ENCODE measurements at regions not wholly inside any gene's neighbourhood (a gene's known extent, or its start where the extent isn't known, plus 50 kb on each side); places are given as distances from the start of the nearest gene placed in this dataset.

DNA sequence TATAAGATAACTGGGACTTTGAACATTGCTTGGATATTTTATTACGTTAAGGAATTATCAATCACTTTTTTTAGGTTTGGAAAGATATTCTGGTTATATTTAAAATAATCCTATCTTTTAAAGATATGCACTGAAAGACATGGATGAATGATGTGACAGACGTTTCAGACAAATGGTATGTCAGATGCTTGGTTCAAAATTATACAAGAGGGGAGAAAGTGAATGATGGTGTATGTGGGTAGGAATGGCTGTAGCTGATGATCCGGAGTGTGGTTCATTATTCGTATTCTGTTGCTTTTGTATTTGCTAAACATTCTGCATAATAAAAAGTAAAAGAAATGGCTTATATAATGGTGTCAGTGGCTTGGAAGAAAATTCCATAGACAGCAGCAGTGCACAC, 51.0 kb upstream of the SNRPB2 start:
- Histone ChIP-seq H3K27ac (ENCODE audit: low read length) (peak overlapping the region; percentile 87), H3K4me2 (ENCODE audit: low read length) (no peak overlapping the region), H4K20me1 (ENCODE audit: insufficient read depth) (no peaks in the 10 kb centered on the region), H3F3A (ENCODE audit: insufficient read depth, low read length, poor library complexity, severe bottlenecking) (no peaks in the 10 kb centered on the region), H3K36me3 (ENCODE audit: insufficient read depth, low read length) (no peaks in the 10 kb centered on the region), H2AFZ (ENCODE audit: low read depth, low read length) (no peak overlapping the region), H3K27me3 (ENCODE audit: insufficient read depth, low read depth, low read length) (no peaks in the 10 kb centered on the region), H3K4me3 (ENCODE audit: low read length) (peak overlapping the region; percentile 17), H3K79me2 (replicated peaks; ENCODE audit: insufficient read depth, low read length) (no peaks in the 10 kb centered on the region), H3K9ac (ENCODE audit: low read length) (peak overlapping the region; percentile 6), H3K9me3 (ENCODE audit: low read length) (no peaks in the 10 kb centered on the region), H3K9me2 (ENCODE audit: insufficient read depth, low read length) (no peaks in the 10 kb centered on the region)
- TF ChIP-seq POLR2AphosphoS5 (IDR thresholded peaks at IDR 0.05) (peak; percentile 25), EP300 (conservative IDR thresholded peaks at IDR 0.05; ENCODE audit: poor library complexity, severe bottlenecking) (peak; percentile 85), SMC3 (conservative IDR thresholded peaks at IDR 0.05; ENCODE audit: poor library complexity) (no peak)

- Histone ChIP-seq H3K27me3 (ENCODE audit: insufficient read depth, low read depth, low read length) (no peaks in the 10 kb centered on the region), H3K27ac (ENCODE audit: low read length) (peak overlapping the region; percentile 87), H3K4me2 (ENCODE audit: low read length) (no peak overlapping the region), H3K79me2 (replicated peaks; ENCODE audit: insufficient read depth, low read length) (no peaks in the 10 kb centered on the region), H3K9me3 (ENCODE audit: low read length) (no peaks in the 10 kb centered on the region), H3K4me3 (ENCODE audit: low read length) (peak overlapping the region; percentile 35), H4K20me1 (ENCODE audit: insufficient read depth) (no peaks in the 10 kb centered on the region), H3K36me3 (ENCODE audit: insufficient read depth, low read length) (no peaks in the 10 kb centered on the region), H2AFZ (ENCODE audit: low read depth, low read length) (no peak overlapping the region), H3K9me2 (ENCODE audit: insufficient read depth, low read length) (no peaks in the 10 kb centered on the region), H3K9ac (ENCODE audit: low read length) (no peak overlapping the region), H3F3A (ENCODE audit: insufficient read depth, low read length, poor library complexity, severe bottlenecking) (no peaks in the 10 kb centered on the region)
- no peak for TF ChIP-seq EZH2 (IDR thresholded peaks at IDR 0.05; ENCODE audit: borderline replicate concordance, insufficient read depth, low read length, poor library complexity, severe bottlenecking)
- no peak for TF ChIP-seq CTCF (IDR thresholded peaks at IDR 0.05; ENCODE audit: poor library complexity, severe bottlenecking)
- no peak for TF ChIP-seq MXI1 (conservative IDR thresholded peaks at IDR 0.05; ENCODE audit: poor library complexity, severe bottlenecking)
- no peak for TF ChIP-seq EP300 (conservative IDR thresholded peaks at IDR 0.05; ENCODE audit: poor library complexity, severe bottlenecking)
- TF ChIP-seq POLR2AphosphoS5 (IDR thresholded peaks at IDR 0.05) = no peak
- TF ChIP-seq, protein P1, sequence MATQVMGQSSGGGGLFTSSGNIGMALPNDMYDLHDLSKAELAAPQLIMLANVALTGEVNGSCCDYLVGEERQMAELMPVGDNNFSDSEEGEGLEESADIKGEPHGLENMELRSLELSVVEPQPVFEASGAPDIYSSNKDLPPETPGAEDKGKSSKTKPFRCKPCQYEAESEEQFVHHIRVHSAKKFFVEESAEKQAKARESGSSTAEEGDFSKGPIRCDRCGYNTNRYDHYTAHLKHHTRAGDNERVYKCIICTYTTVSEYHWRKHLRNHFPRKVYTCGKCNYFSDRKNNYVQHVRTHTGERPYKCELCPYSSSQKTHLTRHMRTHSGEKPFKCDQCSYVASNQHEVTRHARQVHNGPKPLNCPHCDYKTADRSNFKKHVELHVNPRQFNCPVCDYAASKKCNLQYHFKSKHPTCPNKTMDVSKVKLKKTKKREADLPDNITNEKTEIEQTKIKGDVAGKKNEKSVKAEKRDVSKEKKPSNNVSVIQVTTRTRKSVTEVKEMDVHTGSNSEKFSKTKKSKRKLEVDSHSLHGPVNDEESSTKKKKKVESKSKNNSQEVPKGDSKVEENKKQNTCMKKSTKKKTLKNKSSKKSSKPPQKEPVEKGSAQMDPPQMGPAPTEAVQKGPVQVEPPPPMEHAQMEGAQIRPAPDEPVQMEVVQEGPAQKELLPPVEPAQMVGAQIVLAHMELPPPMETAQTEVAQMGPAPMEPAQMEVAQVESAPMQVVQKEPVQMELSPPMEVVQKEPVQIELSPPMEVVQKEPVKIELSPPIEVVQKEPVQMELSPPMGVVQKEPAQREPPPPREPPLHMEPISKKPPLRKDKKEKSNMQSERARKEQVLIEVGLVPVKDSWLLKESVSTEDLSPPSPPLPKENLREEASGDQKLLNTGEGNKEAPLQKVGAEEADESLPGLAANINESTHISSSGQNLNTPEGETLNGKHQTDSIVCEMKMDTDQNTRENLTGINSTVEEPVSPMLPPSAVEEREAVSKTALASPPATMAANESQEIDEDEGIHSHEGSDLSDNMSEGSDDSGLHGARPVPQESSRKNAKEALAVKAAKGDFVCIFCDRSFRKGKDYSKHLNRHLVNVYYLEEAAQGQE (IDR thresholded peaks at IDR 0.05; ENCODE audit: borderline replicate concordance) = no peak
- no peak for TF ChIP-seq SMC3 (conservative IDR thresholded peaks at IDR 0.05; ENCODE audit: poor library complexity)
- no peak for TF ChIP-seq RAD21 (conservative IDR thresholded peaks at IDR 0.05)
- no peak for TF ChIP-seq TAF1 (IDR thresholded peaks at IDR 0.05; ENCODE audit: low read depth)
These were observed 52.9 kb upstream of the SNRPB2 start for GRCh38 chr20:16676891-16677290.

Measured in neural cell (in vitro differentiated cells).